WTC11 (cell line): ENCODE measurements at regions not wholly inside any gene's neighbourhood (a gene's known extent, or its start where the extent isn't known, plus 50 kb on each side); places are given as distances from the start of the nearest gene placed in this dataset.

Experiments used
- ATAC-seq: fragments of 200-7000 bp; cut with Tn5 transposase; 2 replicates; pipeline ENCODE4 v1.10.0; 2021; ENCODE audit warnings: mild to moderate bottlenecking, moderate library complexity
- CTCF ChIA-PET: fragments of 300-600 bp; sonication (Branson Sonifier 250); formaldehyde crosslinking; loops from one replicate; lab custom pipeline; 2021; ENCODE audit warnings: antibody characterized with exemption; lab: Charles Lee
- POLR2A ChIA-PET: fragments of 350-600 bp; sonication (Branson Sonifier 250); formaldehyde crosslinking; loops from one replicate; lab custom pipeline; 2021; ENCODE audit warnings: antibody characterized with exemption; lab: Charles Lee
- DNase-seq: peaks from one replicate; pipeline ENCODE4 v3.0.0; 2021; ENCODE audit warnings: low spot score
- H3K27ac Mint-ChIP-seq: 2 replicates; pipeline ENCODE4 v1.8.0; 2021; ENCODE audit warnings: mixed read lengths
- H3K27me3 Mint-ChIP-seq: 2 replicates; pipeline ENCODE4 v1.8.0; 2021; ENCODE audit warnings: low read depth, mild to moderate bottlenecking, moderate library complexity, mixed read lengths
- H3K36me3 Mint-ChIP-seq: 2 replicates; pipeline ENCODE4 v1.8.0; 2021; ENCODE audit warnings: mixed read lengths
- H3K4me1 Mint-ChIP-seq: 2 replicates; pipeline ENCODE4 v1.8.0; 2022; ENCODE audit warnings: mixed read lengths
- H3K4me3 Mint-ChIP-seq: 2 replicates; pipeline ENCODE4 v1.8.0; 2021; ENCODE audit warnings: mild to moderate bottlenecking, moderate library complexity, mixed read lengths
- H3K9me3 Mint-ChIP-seq: 2 replicates; pipeline ENCODE4 v1.8.0; 2021; ENCODE audit warnings: mixed read lengths
- ATF1 ChIP-seq: sonication (generic); formaldehyde crosslinking; IDR thresholded peaks from 2 replicates; pipeline ENCODE4 v1.8.1; 2023; ENCODE audit warnings: mild to moderate bottlenecking, moderate library complexity, missing genetic modification reagents
- ATF2 ChIP-seq: sonication (generic); formaldehyde crosslinking; IDR thresholded peaks from 2 replicates; pipeline ENCODE4 v1.8.1; 2022; ENCODE audit warnings: low read depth, missing genetic modification reagents, borderline replicate concordance
- ATF3 ChIP-seq: sonication (generic); formaldehyde crosslinking; conservative IDR thresholded peaks from 2 replicates; pipeline ENCODE4 v1.8.1; 2022; ENCODE audit warnings: mild to moderate bottlenecking, missing genetic modification reagents
- CTCF ChIP-seq: fragments of 200-600 bp; IDR thresholded peaks from 2 replicates; pipeline ENCODE4 v1.8.0; 2022; ENCODE audit warnings: antibody characterized with exemption
- E2F4 ChIP-seq: sonication (generic); formaldehyde crosslinking; IDR thresholded peaks from 2 replicates; pipeline ENCODE4 v1.8.1; 2022; ENCODE audit warnings: low read depth, mild to moderate bottlenecking, moderate library complexity, missing genetic modification reagents, borderline replicate concordance
- ELF4 ChIP-seq: sonication (generic); formaldehyde crosslinking; IDR thresholded peaks from 2 replicates; pipeline ENCODE4 v1.8.1; 2022; ENCODE audit warnings: low read depth, mild to moderate bottlenecking, moderate library complexity, missing genetic modification reagents
- ESRRA ChIP-seq: sonication (generic); formaldehyde crosslinking; IDR thresholded peaks from 2 replicates; pipeline ENCODE4 v1.8.1; 2022; ENCODE audit warnings: mild to moderate bottlenecking, missing genetic modification reagents, borderline replicate concordance
- FOXP1 ChIP-seq: sonication (generic); formaldehyde crosslinking; IDR thresholded peaks from 2 replicates; pipeline ENCODE4 v1.8.0; 2022; ENCODE audit warnings: missing genetic modification reagents, mild to moderate bottlenecking, moderate library complexity, borderline replicate concordance
- GTF2I ChIP-seq: fragments of 250-450 bp; sonication (Bioruptor Pico); conservative IDR thresholded peaks from 2 replicates; pipeline ENCODE4 v1.4.0; 2021; ENCODE audit warnings: mild to moderate bottlenecking
- HMGA2 ChIP-seq: fragments of 250-450 bp; sonication (Bioruptor Pico); IDR thresholded peaks from 2 replicates; pipeline ENCODE4 v1.4.0; 2021; ENCODE audit warnings: mild to moderate bottlenecking, moderate library complexity
- IRF2 ChIP-seq: sonication (generic); formaldehyde crosslinking; IDR thresholded peaks from 2 replicates; pipeline ENCODE4 v1.8.0; 2022; ENCODE audit warnings: low read depth, missing genetic modification reagents, borderline replicate concordance
- JUN ChIP-seq: sonication (generic); formaldehyde crosslinking; IDR thresholded peaks from 2 replicates; pipeline ENCODE4 v1.8.0; 2023; ENCODE audit warnings: mild to moderate bottlenecking, missing genetic modification reagents
- MAX ChIP-seq: sonication (generic); formaldehyde crosslinking; IDR thresholded peaks from 2 replicates; pipeline ENCODE4 v1.8.0; 2022; ENCODE audit warnings: mild to moderate bottlenecking, missing genetic modification reagents
- MYBL2 ChIP-seq: sonication (generic); formaldehyde crosslinking; IDR thresholded peaks from 2 replicates; pipeline ENCODE4 v1.8.1; 2023; ENCODE audit warnings: mild to moderate bottlenecking, moderate library complexity, missing genetic modification reagents
- NFE2L1 ChIP-seq: sonication (generic); formaldehyde crosslinking; IDR thresholded peaks from 2 replicates; pipeline ENCODE4 v1.8.1; 2023; ENCODE audit warnings: missing genetic modification reagents
- NR2C2 ChIP-seq: sonication (generic); formaldehyde crosslinking; IDR thresholded peaks from 2 replicates; pipeline ENCODE4 v1.8.0; 2022; ENCODE audit warnings: mild to moderate bottlenecking, missing genetic modification reagents
- RELA ChIP-seq: sonication (generic); formaldehyde crosslinking; IDR thresholded peaks from 2 replicates; pipeline ENCODE4 v1.8.1; 2022; ENCODE audit warnings: missing genetic modification reagents, mild to moderate bottlenecking, borderline replicate concordance
- SMAD4 ChIP-seq: sonication (generic); formaldehyde crosslinking; IDR thresholded peaks from 2 replicates; pipeline ENCODE4 v1.8.0; 2022; ENCODE audit warnings: mild to moderate bottlenecking, missing genetic modification reagents
- TCF7 ChIP-seq: sonication (generic); formaldehyde crosslinking; IDR thresholded peaks from 2 replicates; pipeline ENCODE4 v1.8.0; 2022; ENCODE audit warnings: mild to moderate bottlenecking, low read depth, missing genetic modification reagents, moderate library complexity
- TP53 ChIP-seq: sonication (generic); formaldehyde crosslinking; IDR thresholded peaks from 2 replicates; pipeline ENCODE4 v1.8.1; 2023; ENCODE audit warnings: mild to moderate bottlenecking, missing genetic modification reagents
- USF1 ChIP-seq: sonication (generic); formaldehyde crosslinking; IDR thresholded peaks from 2 replicates; pipeline ENCODE4 v1.8.0; 2022; ENCODE audit warnings: mild to moderate bottlenecking, missing genetic modification reagents
- USF2 ChIP-seq: sonication (generic); formaldehyde crosslinking; IDR thresholded peaks from 2 replicates; pipeline ENCODE4 v1.8.1; 2023; ENCODE audit warnings: mild to moderate bottlenecking, missing genetic modification reagents, moderate library complexity
- ZNF138 ChIP-seq: sonication (generic); formaldehyde crosslinking; conservative IDR thresholded peaks from 2 replicates; pipeline ENCODE4 v1.8.1; 2022; ENCODE audit warnings: mild to moderate bottlenecking, moderate library complexity, missing genetic modification reagents
- ZNF219 ChIP-seq: sonication (generic); formaldehyde crosslinking; IDR thresholded peaks from 2 replicates; pipeline ENCODE4 v1.8.0; 2023; ENCODE audit warnings: missing genetic modification reagents, mild to moderate bottlenecking, borderline replicate concordance
- ZNF671 ChIP-seq: fragments of 250-450 bp; sonication (Bioruptor Pico); IDR thresholded peaks from 2 replicates; pipeline ENCODE4 v1.8.0; 2021; ENCODE audit warnings: mild to moderate bottlenecking

GRCh38 chr18:38898167-38898566 is 1332.6 kb upstream of the CELF4 start (continued):
- TF ChIP-seq RELA (CRISPR knock-in tag) (no peak), ATF3 (CRISPR knock-in tag) (no peak), CTCF (no peak), USF2 (no peak), SMAD4 (CRISPR knock-in tag) (no peak), ZNF671 (CRISPR knock-in tag) (no peak), MAX (CRISPR knock-in tag) (no peak), ZNF138 (CRISPR knock-in tag) (no peak), USF1 (no peak), NFE2L1 (CRISPR knock-in tag) (no peak)

- no peak for ATAC-seq
- Mint-ChIP-seq H3K9me3 (peaks cover 10% of the 10 kb centered on the region), H3K27me3 (no peaks in the 10 kb centered on the region), H3K4me3 (no peak overlapping the region), H3K4me1 (peaks cover 9% of the 10 kb centered on the region), H3K27ac (no peak overlapping the region), H3K36me3 (no peaks in the 10 kb centered on the region)
- no peak for DNase-seq
- ChIA-PET CTCF (no interaction called here), POLR2A (no interaction called here)
- TF ChIP-seq NR2C2 (CRISPR knock-in tag) (no peak), E2F4 (CRISPR knock-in tag) (no peak)
Measured at GRCh38 chr18:38895560-38895959, 1330.0 kb upstream of the CELF4 start.

- POLR2A ChIA-PET, result no interaction called here
- H3K27me3 Mint-ChIP-seq, result no peaks in the 10 kb centered on the region
- no peak for TF ChIP-seq GTF2I (CRISPR knock-in tag)
- TF ChIP-seq NR2C2 (CRISPR knock-in tag), result no peak
- no peak for TF ChIP-seq TP53 (CRISPR knock-in tag)
- no peak for TF ChIP-seq TCF7 (CRISPR knock-in tag)
- no peak for TF ChIP-seq ATF2 (CRISPR knock-in tag)
- no peak for TF ChIP-seq IRF2 (CRISPR knock-in tag)
- TF ChIP-seq ATF1 (CRISPR knock-in tag), result no peak
- TF ChIP-seq USF1, result no peak
- TF ChIP-seq HMGA2 (CRISPR knock-in tag), result no peak
- TF ChIP-seq E2F4 (CRISPR knock-in tag), result no peak
- no peak for TF ChIP-seq MYBL2 (CRISPR knock-in tag)
- no peak for TF ChIP-seq ZNF219 (CRISPR knock-in tag)
- no peak for TF ChIP-seq SMAD4 (CRISPR knock-in tag)
- TF ChIP-seq JUN (CRISPR knock-in tag), result no peak
- no peak for TF ChIP-seq ESRRA
- TF ChIP-seq ELF4, result no peak
- TF ChIP-seq FOXP1 (CRISPR knock-in tag), result no peak
- TF ChIP-seq, all 79 proteins: peak for 0
- Mint-ChIP-seq H3K4me1 (peaks cover 11% of the 10 kb centered on the region), H3K36me3 (no peaks in the 10 kb centered on the region), H3K4me3 (no peak overlapping the region), H3K27ac (no peak overlapping the region), H3K9me3 (no peaks in the 10 kb centered on the region)
- CTCF ChIA-PET, result no interaction called here
- DNase-seq (no peak), ATAC-seq (no peak)
Measured at GRCh38 chr18:38887671-38888020, 1322.0 kb upstream of the CELF4 start.
